MM.1S (cell line): ENCODE measurements at regions not wholly inside any gene's neighbourhood (a gene's known extent, or its start where the extent isn't known, plus 50 kb on each side); places are given as distances from the start of the nearest gene placed in this dataset.
"Not testable (repeated sequence)": the region's sequence is repeated elsewhere in the genome, so short reads cannot be mapped to it uniquely, and the experiment has no call there.

Experiments
- DNase-seq: peaks from one replicate; pipeline ENCODE4 v3.0.0-alpha.2; 2015
- H2AFZ ChIP-seq: fragments of 300-600 bp; sonication (generic); 2 replicates; pipeline ENCODE4 v1.6.0; 2016; ENCODE audit warnings: antibody characterized with exemption, low read length
- H3F3A ChIP-seq: fragments of 300-600 bp; sonication (generic); 2 replicates; pipeline ENCODE4 v1.6.1; 2016; ENCODE audit warnings: mild to moderate bottlenecking, antibody characterized with exemption, low read length, moderate library complexity, mixed read lengths; ENCODE audit not compliant: insufficient read depth
- H3K27ac ChIP-seq: fragments of 300-600 bp; sonication (generic); 2 replicates; pipeline ENCODE4 v1.5.1; 2016; ENCODE audit warnings: mild to moderate bottlenecking, low read length
- H3K27me3 ChIP-seq: fragments of 300-600 bp; sonication (generic); replicated peaks from 2 replicates; pipeline ENCODE4 v1.6.0; 2016; ENCODE audit warnings: low read length; ENCODE audit not compliant: insufficient read depth
- H3K36me3 ChIP-seq: fragments of 300-600 bp; sonication (generic); replicated peaks from 2 replicates; pipeline ENCODE4 v1.6.1; 2016; ENCODE audit warnings: mild to moderate bottlenecking, low read length, mixed read lengths; ENCODE audit not compliant: insufficient read depth
- H3K4me1 ChIP-seq: fragments of 300-600 bp; sonication (generic); 2 replicates; pipeline ENCODE4 v1.6.1; 2016; ENCODE audit warnings: low read length, mixed read lengths
- H3K4me2 ChIP-seq: fragments of 300-600 bp; sonication (generic); 2 replicates; pipeline ENCODE4 v1.6.0; 2016; ENCODE audit warnings: low read depth, low read length
- H3K4me3 ChIP-seq: fragments of 300-600 bp; sonication (generic); 2 replicates; pipeline ENCODE4 v1.5.1; 2016; ENCODE audit warnings: low read length, mixed read lengths
- H3K79me2 ChIP-seq: fragments of 300-600 bp; sonication (generic); 2 replicates; pipeline ENCODE4 v1.6.1; 2016; ENCODE audit warnings: mixed run types, low read length, mixed read lengths
- H3K9ac ChIP-seq: fragments of 300-600 bp; sonication (generic); 2 replicates; pipeline ENCODE4 v1.6.1; 2016; ENCODE audit warnings: low read length, mixed read lengths
- H3K9me2 ChIP-seq: fragments of 300-600 bp; sonication (generic); replicated peaks from 2 replicates; pipeline ENCODE4 v1.6.1; 2016; ENCODE audit warnings: mild to moderate bottlenecking, low read length, mixed read lengths; ENCODE audit not compliant: insufficient read depth
- H3K9me3 ChIP-seq: fragments of 300-600 bp; sonication (generic); replicated peaks from 2 replicates; pipeline ENCODE4 v1.6.1; 2016; ENCODE audit warnings: mild to moderate bottlenecking, low read length, mixed read lengths; ENCODE audit not compliant: insufficient read depth
- H4K20me1 ChIP-seq: fragments of 300-600 bp; sonication (generic); 2 replicates; pipeline ENCODE4 v1.6.1; 2016; ENCODE audit warnings: mild to moderate bottlenecking, low read length, moderate library complexity, mixed read lengths; ENCODE audit not compliant: insufficient read depth
- CTCF ChIP-seq: fragments of 300-600 bp; sonication (generic); IDR thresholded peaks from 2 replicates; pipeline ENCODE4 v1.5.1; 2016; ENCODE audit warnings: antibody characterized with exemption, low read length, mixed read lengths
- EZH2 ChIP-seq: fragments of 300-600 bp; sonication (generic); optimal IDR thresholded peaks from 2 replicates; pipeline ENCODE3; 2017; ENCODE audit warnings: low read depth, mild to moderate bottlenecking, antibody characterized with exemption, low read length, mixed read lengths
- EZH2phosphoT487 ChIP-seq: fragments of 300-600 bp; sonication (generic); IDR thresholded peaks from 2 replicates; pipeline ENCODE4 v1.6.1; 2018; ENCODE audit warnings: antibody characterized with exemption, low read length

GRCh38 chr2:150204451-150204850 is 283.0 kb downstream of the RND3 start:
- Histone ChIP-seq H3K4me2 (no peak overlapping the region), H3K9me2 (no peaks in the 10 kb centered on the region), H2AFZ (no peak overlapping the region), H3K4me1 (no peaks in the 10 kb centered on the region), H4K20me1 (no peaks in the 10 kb centered on the region), H3K4me3 (no peak overlapping the region), H3K79me2 (no peaks in the 10 kb centered on the region), H3F3A (no peaks in the 10 kb centered on the region), H3K9ac (no peak overlapping the region), H3K27ac (no peak overlapping the region), H3K27me3 (no peaks in the 10 kb centered on the region), H3K36me3 (no peaks in the 10 kb centered on the region), H3K9me3 (no peaks in the 10 kb centered on the region)
- no peak for DNase-seq
- TF ChIP-seq EZH2 (no peak), CTCF (no peak), EZH2phosphoT487 (no peak)

- DNase-seq, H3K9me3 ChIP-seq, H3K9me2 ChIP-seq, H4K20me1 ChIP-seq, H3F3A ChIP-seq, H3K27me3 ChIP-seq, H3K9ac ChIP-seq, H2AFZ ChIP-seq, H3K27ac ChIP-seq, H3K79me2 ChIP-seq, H3K36me3 ChIP-seq, H3K4me1 ChIP-seq, H3K4me3 ChIP-seq, H3K4me2 ChIP-seq: not testable (repeated sequence)
These were observed 292.7 kb downstream of the RND3 start for GRCh38 chr2:150194816-150195215.

- Histone ChIP-seq H3K4me3 (no peak overlapping the region), H3K9me2 (no peaks in the 10 kb centered on the region), H2AFZ (no peak overlapping the region), H3K36me3 (no peaks in the 10 kb centered on the region), H3K9me3 (no peaks in the 10 kb centered on the region), H3K4me1 (0 out of 2 replicates have a peak, but pooled peaks cover 5% of the 10 kb centered on the region), H4K20me1 (no peaks in the 10 kb centered on the region), H3K27me3 (no peaks in the 10 kb centered on the region), H3K9ac (no peak overlapping the region), H3F3A (no peaks in the 10 kb centered on the region), H3K27ac (no peak overlapping the region), H3K79me2 (no peaks in the 10 kb centered on the region), H3K4me2 (no peak overlapping the region)
- no peak for TF ChIP-seq EZH2phosphoT487
- TF ChIP-seq EZH2: no peak
- TF ChIP-seq CTCF: no peak
- DNase-seq: no peak
These were observed 294.8 kb downstream of the RND3 start for GRCh38 chr2:150192701-150193100.

- no peaks in the 10 kb centered on the region for H3K9me2 ChIP-seq
- no peak overlapping the region for H3K27ac ChIP-seq
- 0 out of 2 replicates have a peak, but pooled peaks cover 5% of the 10 kb centered on the region for H3K4me1 ChIP-seq
- TF ChIP-seq EZH2 (no peak), EZH2phosphoT487 (no peak), CTCF (no peak)
- DNase-seq: no peak
- no peak overlapping the region for H2AFZ ChIP-seq
- H3K9me3 ChIP-seq: no peaks in the 10 kb centered on the region
- H3K9ac ChIP-seq: no peak overlapping the region
- H3F3A ChIP-seq: no peaks in the 10 kb centered on the region
- H3K4me2 ChIP-seq: no peak overlapping the region
- H3K27me3 ChIP-seq: no peaks in the 10 kb centered on the region
- no peaks in the 10 kb centered on the region for H4K20me1 ChIP-seq
- no peak overlapping the region for H3K4me3 ChIP-seq
- no peaks in the 10 kb centered on the region for H3K36me3 ChIP-seq
- H3K79me2 ChIP-seq: no peaks in the 10 kb centered on the region
These were observed 296.1 kb downstream of the RND3 start for GRCh38 chr2:150191349-150191748.
